ENCODE measurements at regions not wholly inside any gene's neighbourhood (a gene's known extent, or its start where the extent isn't known, plus 50 kb on each side); places are given as distances from the start of the nearest gene placed in this dataset.
"Not testable (repeated sequence)": the region's sequence is repeated elsewhere in the genome, so short reads cannot be mapped to it uniquely, and the experiment has no call there.

GRCh38 chr6:84967389-84967788 is 203.0 kb upstream of the TBX18 start:
- no peaks in the 10 kb centered on the region for H3K27me3 ChIP-seq
- 64 to 68% methylated on average over 7 of the region's 7 CpGs for WGBS, 2 donors
- H3K27ac ChIP-seq: no peak overlapping the region
- no peak for DNase-seq
- no peaks in the 10 kb centered on the region for H3K36me3 ChIP-seq
- intact Hi-C loops (cut with DNase I): no loop called here
- TF ChIP-seq CTCF (IDR thresholded peaks at IDR 0.05): no peak
- no peak for TF ChIP-seq POLR2AphosphoS5 (IDR thresholded peaks at IDR 0.05)
- no peak for TF ChIP-seq EP300 (IDR thresholded peaks at IDR 0.05)
- no peak for TF ChIP-seq POLR2A (IDR thresholded peaks at IDR 0.05)
- no peak overlapping the region for H3K4me3 ChIP-seq
- peaks cover 4 to 12% (median 8%) of the 10 kb centered on the region in 4 donors for H3K9me3 ChIP-seq
- H3K4me1 ChIP-seq: no peaks in the 10 kb centered on the region

GRCh38 chr6:84953111-84953755 is 188.8 kb upstream of the TBX18 start:
- no peak for DNase-seq
- H3K4me3 ChIP-seq: no peak overlapping the region
- WGBS, 2 donors: 56 to 57% methylated on average over 2 of the region's 2 CpGs
- no peak for TF ChIP-seq CTCF (IDR thresholded peaks at IDR 0.05)
- no peak for TF ChIP-seq POLR2A (IDR thresholded peaks at IDR 0.05)
- TF ChIP-seq POLR2AphosphoS5 (IDR thresholded peaks at IDR 0.05): no peak
- no peak for TF ChIP-seq EP300 (IDR thresholded peaks at IDR 0.05)
- no peaks in the 10 kb centered on the region for H3K36me3 ChIP-seq
- no peaks in the 10 kb centered on the region for H3K9me3 ChIP-seq
- H3K27me3 ChIP-seq: no peaks in the 10 kb centered on the region
- H3K27ac ChIP-seq: no peak overlapping the region
- intact Hi-C loops (cut with DNase I): no loop called here
- H3K4me1 ChIP-seq: no peaks in the 10 kb centered on the region

DNA sequence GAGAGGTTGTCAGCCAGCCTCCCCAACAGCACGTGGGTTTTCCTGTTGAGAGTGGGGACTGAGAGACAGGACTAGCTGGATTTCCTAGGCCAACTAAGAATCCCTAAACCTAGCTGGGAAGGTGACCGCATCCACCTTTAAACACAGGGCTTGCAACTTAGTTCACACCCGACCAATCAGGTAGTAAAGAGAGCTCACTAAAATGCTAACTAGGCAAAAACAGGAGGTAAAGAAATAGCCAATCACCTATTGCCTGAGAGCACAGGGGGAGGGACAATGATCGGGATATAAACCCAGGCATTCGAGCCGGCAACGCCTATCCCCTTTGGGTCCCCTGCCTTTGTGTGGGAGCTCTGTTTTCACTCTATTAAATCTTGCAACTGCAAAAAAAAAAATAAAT is 180.5 kb upstream of the TBX18 start:
- H3K27me3 ChIP-seq; H3K4me3 ChIP-seq; DNase-seq; H3K27ac ChIP-seq; H3K9me3 ChIP-seq; H3K4me1 ChIP-seq; H3K36me3 ChIP-seq; intact Hi-C loops (cut with DNase I): not testable (repeated sequence)
- WGBS, 2 donors: 74 to 82% methylated on average over 7 of the region's 7 CpGs

DNA sequence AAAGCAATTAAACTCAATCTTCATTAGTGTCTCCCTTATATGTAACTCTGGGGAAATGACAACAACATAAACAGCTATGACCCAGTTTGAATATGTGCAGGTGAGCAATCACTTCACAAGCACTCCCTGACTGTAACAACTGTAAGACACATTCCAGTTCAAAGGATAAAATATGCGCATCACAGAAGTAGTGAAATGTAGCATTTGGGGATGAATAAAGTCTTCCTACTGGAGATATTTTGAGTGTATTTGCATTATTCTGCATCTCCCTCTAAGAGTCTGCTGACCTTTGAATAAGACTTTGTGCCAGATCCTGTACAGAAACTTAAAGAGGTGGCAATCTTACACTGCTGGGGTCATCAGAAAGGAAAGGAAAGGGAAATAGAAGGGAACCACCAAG is 179.5 kb upstream of the TBX18 start:
- no peaks in the 10 kb centered on the region for H3K9me3 ChIP-seq
- intact Hi-C loops (cut with DNase I): no loop called here

DNA sequence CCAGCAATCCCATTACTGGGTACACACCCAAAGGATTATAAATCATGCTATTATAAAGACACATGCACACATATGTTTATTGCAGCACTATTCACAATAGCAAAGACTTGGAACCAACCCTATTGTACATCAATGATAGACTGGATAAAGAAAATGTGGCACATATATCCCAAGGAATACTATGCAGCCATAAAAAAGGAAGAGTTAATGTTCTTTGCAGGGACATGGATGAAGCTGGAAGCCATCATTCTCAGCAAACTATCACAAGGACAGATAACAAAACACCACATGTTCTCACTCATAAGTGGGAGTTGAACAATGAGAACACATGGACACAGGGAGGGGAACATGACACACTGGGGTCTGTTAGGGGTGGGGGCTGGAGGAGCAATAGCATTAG is 177.2 kb upstream of the TBX18 start:
- DNase-seq; H3K4me1 ChIP-seq; H3K27me3 ChIP-seq; H3K36me3 ChIP-seq; H3K9me3 ChIP-seq; intact Hi-C loops (cut with DNase I); H3K4me3 ChIP-seq; H3K27ac ChIP-seq: not testable (repeated sequence)

More for the DNA sequence above, 179.5 kb upstream of the TBX18 start:
- Histone ChIP-seq H3K4me3 (no peak overlapping the region), H3K4me1 (no peaks in the 10 kb centered on the region), H3K36me3 (no peaks in the 10 kb centered on the region), H3K27me3 (no peaks in the 10 kb centered on the region), H3K27ac (no peak overlapping the region)
- no peak for DNase-seq
- WGBS, 2 donors: 91 to 95% methylated on average over 1 of the region's 1 CpG
- no peak for TF ChIP-seq CTCF (IDR thresholded peaks at IDR 0.05)
- TF ChIP-seq POLR2AphosphoS5 (IDR thresholded peaks at IDR 0.05): no peak
- no peak for TF ChIP-seq EP300 (IDR thresholded peaks at IDR 0.05)
- TF ChIP-seq POLR2A (IDR thresholded peaks at IDR 0.05): no peak

DNA sequence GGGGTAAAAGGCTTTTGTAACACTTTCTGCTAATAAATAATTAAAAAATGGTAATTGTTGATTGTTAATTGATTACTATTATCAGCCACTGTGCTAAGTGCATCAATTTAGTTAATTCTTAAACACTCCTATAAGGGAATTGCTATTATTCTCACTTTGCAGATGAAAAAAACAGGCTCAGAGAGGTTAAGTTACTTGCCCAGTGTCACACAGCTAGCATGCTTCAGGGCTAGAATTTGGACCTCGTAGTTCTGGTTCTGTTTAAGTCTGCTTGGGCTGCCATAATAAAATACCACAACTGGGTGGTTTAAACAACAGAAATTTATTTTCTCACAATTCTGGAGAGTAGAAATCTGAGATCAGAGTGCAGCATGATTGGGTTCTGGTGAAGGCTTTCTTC is 164.8 kb upstream of the TBX18 start:
- no peaks in the 10 kb centered on the region for H3K36me3 ChIP-seq
- TF ChIP-seq POLR2A (IDR thresholded peaks at IDR 0.05) (no peak), CTCF (IDR thresholded peaks at IDR 0.05) (no peak), EP300 (IDR thresholded peaks at IDR 0.05) (no peak), POLR2AphosphoS5 (IDR thresholded peaks at IDR 0.05) (no peak)
- 35 to 56% methylated on average over 1 of the region's 1 CpG for WGBS, 2 donors

More for the DNA sequence above, 164.8 kb upstream of the TBX18 start:
- no peak for DNase-seq
- no peak overlapping the region for H3K4me3 ChIP-seq
- no peak overlapping the region for H3K27ac ChIP-seq
- no peaks in the 10 kb centered on the region for H3K27me3 ChIP-seq
- H3K9me3 ChIP-seq: no peaks in the 10 kb centered on the region
- H3K4me1 ChIP-seq: no peaks in the 10 kb centered on the region
- intact Hi-C loops (cut with DNase I): no loop called here

Data from sigmoid colon (tissue), 6 donors.